ENCODE measurements at regions not wholly inside any gene's neighbourhood (a gene's known extent, or its start where the extent isn't known, plus 50 kb on each side); places are given as distances from the start of the nearest gene placed in this dataset.
"Not testable (repeated sequence)": the region's sequence is repeated elsewhere in the genome, so short reads cannot be mapped to it uniquely, and the experiment has no call there.

DNA sequence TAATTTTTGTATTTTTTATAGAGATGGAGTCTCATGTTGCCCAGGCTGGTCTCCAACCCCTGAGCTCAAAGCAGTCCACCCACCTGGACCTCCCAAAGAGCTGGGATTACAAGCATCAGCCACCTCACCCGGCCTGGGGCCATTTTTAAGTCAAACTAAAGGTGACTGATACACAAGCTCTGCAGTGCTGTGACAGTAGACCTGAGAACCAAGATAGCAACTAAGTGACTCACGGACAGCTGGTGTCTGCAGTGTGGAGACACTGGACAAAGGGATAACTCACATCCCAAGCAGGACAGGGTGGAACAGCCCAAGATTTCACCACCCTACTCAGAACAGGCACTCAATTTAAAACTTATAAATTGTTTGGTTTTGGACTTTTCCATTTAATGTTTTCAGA, 402.5 kb downstream of the CD83 start:
- TF ChIP-seq, protein P1, sequence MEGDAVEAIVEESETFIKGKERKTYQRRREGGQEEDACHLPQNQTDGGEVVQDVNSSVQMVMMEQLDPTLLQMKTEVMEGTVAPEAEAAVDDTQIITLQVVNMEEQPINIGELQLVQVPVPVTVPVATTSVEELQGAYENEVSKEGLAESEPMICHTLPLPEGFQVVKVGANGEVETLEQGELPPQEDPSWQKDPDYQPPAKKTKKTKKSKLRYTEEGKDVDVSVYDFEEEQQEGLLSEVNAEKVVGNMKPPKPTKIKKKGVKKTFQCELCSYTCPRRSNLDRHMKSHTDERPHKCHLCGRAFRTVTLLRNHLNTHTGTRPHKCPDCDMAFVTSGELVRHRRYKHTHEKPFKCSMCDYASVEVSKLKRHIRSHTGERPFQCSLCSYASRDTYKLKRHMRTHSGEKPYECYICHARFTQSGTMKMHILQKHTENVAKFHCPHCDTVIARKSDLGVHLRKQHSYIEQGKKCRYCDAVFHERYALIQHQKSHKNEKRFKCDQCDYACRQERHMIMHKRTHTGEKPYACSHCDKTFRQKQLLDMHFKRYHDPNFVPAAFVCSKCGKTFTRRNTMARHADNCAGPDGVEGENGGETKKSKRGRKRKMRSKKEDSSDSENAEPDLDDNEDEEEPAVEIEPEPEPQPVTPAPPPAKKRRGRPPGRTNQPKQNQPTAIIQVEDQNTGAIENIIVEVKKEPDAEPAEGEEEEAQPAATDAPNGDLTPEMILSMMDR (IDR thresholded peaks at IDR 0.05; ENCODE audit: unreplicated experiment), result no peak
- CTCF ChIA-PET, result no interaction called here
- Mint-ChIP-seq H3K27me3 (ENCODE audit: unreplicated experiment) (no peaks in the 10 kb centered on the region), H3K4me3 (ENCODE audit: low read depth, unreplicated experiment) (no peak overlapping the region), H3K27ac (ENCODE audit: unreplicated experiment) (no peak overlapping the region), H3K4me1 (ENCODE audit: low read depth, unreplicated experiment) (no peaks in the 10 kb centered on the region), H3K36me3 (ENCODE audit: insufficient read depth, unreplicated experiment) (no peaks in the 10 kb centered on the region), H3K9me3 (ENCODE audit: low read depth, unreplicated experiment) (no peaks in the 10 kb centered on the region)
- DNase-seq, result no peak
- intact Hi-C loops (cut with micrococcal nuclease; ENCODE audit: unreplicated experiment), result no loop called here
- BruUV-seq (replicated peaks), result no TSS peak

DNA sequence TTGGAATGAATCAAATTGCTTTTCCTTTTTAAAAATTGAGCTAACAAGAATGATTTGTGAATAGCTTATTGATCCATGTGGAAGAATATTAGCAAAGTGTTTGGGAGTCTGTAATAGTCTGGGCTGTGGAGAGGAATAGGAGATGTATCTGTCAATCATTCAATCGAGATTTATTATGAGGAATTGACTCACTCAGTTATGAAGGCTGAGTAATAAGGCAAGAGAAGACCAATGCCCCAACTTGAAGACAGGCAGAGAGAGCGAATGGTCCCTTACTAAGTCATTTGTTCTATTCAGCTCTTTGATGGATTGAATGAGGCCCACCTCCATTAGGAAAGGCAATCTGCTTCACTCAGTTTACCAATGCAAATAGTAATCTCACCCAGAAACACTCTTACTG, 403.0 kb downstream of the CD83 start:
- no peaks in the 10 kb centered on the region for H3K4me1 Mint-ChIP-seq (ENCODE audit: low read depth, unreplicated experiment)
- intact Hi-C loops (cut with micrococcal nuclease; ENCODE audit: unreplicated experiment), result no loop called here
- no peaks in the 10 kb centered on the region for H3K9me3 Mint-ChIP-seq (ENCODE audit: low read depth, unreplicated experiment)
- no peak overlapping the region for H3K27ac Mint-ChIP-seq (ENCODE audit: unreplicated experiment)
- no peaks in the 10 kb centered on the region for H3K36me3 Mint-ChIP-seq (ENCODE audit: insufficient read depth, unreplicated experiment)
- TF ChIP-seq, protein P1 (IDR thresholded peaks at IDR 0.05; ENCODE audit: unreplicated experiment), result no peak
- CTCF ChIA-PET, result no interaction called here
- H3K27me3 Mint-ChIP-seq (ENCODE audit: unreplicated experiment), result no peaks in the 10 kb centered on the region
- no peak for DNase-seq
- H3K4me3 Mint-ChIP-seq (ENCODE audit: low read depth, unreplicated experiment), result no peak overlapping the region
- no TSS peak for BruUV-seq (replicated peaks)

DNA sequence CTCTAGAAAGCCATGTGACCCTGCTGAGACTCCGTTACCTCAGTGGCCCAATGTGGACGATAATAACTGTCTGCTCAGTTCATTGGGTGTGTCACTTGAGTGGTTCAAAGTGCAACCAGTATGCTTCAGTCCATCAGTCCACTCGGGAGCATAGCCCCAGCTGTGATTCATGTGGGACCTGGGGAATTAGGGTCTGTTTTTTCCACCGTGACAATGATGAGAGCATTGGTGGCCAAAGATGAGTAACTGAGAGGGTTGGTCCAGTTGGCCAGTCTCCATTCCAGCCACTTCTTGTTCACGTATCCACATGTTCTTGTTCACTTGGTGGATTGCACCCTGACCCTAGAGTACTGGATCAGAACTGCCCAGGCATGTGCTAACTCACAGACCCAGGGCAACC, 403.6 kb downstream of the CD83 start:
- intact Hi-C loops (cut with micrococcal nuclease; ENCODE audit: unreplicated experiment), result no loop called here
- CTCF ChIA-PET, result no interaction called here
- BruUV-seq (replicated peaks), result no TSS peak
- DNase-seq, result no peak
- H3K9me3 Mint-ChIP-seq (ENCODE audit: low read depth, unreplicated experiment), result no peaks in the 10 kb centered on the region
- H3K27me3 Mint-ChIP-seq (ENCODE audit: unreplicated experiment), result no peaks in the 10 kb centered on the region
- H3K4me1 Mint-ChIP-seq (ENCODE audit: low read depth, unreplicated experiment), result no peaks in the 10 kb centered on the region
- TF ChIP-seq, protein P1 (IDR thresholded peaks at IDR 0.05; ENCODE audit: unreplicated experiment), result no peak
- no peaks in the 10 kb centered on the region for H3K36me3 Mint-ChIP-seq (ENCODE audit: insufficient read depth, unreplicated experiment)
- no peak overlapping the region for H3K27ac Mint-ChIP-seq (ENCODE audit: unreplicated experiment)
- no peak overlapping the region for H3K4me3 Mint-ChIP-seq (ENCODE audit: low read depth, unreplicated experiment)

DNA sequence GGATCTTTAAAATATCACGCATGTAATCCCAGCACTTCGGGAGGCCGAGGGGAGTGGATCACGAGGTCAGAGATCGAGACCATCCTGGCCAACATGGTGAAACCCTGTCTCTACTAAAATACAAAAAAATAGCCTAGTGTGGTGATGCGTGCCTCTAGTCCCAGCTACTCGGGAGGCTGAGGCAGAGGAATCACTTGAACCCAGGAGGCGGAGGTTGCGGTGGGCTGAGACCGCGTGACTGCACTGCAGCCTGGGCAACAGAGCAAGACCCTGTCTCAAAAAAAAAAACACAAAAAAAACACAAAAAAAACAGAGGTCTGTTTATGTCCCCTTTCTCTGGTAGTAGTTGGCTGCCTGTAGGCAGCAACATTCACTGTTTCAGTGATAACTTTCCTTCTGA, 404.3 kb downstream of the CD83 start:
- H3K27ac Mint-ChIP-seq (ENCODE audit: unreplicated experiment), result not testable (repeated sequence)

DNA sequence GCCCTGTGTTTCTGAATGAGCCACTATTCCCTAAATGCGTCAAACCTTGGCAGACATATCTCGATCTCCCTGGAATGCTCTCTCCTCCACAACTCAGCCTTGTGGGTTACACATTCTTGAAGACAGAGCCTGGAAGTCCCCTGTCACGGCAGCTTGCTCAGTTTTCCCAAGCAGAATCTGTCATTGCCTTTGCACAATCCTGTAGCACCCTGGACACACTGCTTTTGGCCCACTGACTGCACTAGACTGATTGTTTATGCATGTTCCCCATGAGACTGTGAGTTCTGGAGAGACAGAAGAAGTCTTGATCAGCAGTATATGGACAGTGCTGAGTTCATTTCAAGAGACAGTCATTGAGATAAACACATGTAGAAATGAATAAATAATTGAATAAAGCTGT, 406.7 kb downstream of the CD83 start:
- CTCF ChIA-PET, result no interaction called here
- TF ChIP-seq, protein P1 (IDR thresholded peaks at IDR 0.05; ENCODE audit: unreplicated experiment), result no peak
- intact Hi-C loops (cut with micrococcal nuclease; ENCODE audit: unreplicated experiment), result no loop called here
- no peak for DNase-seq
- no peak overlapping the region for H3K27ac Mint-ChIP-seq (ENCODE audit: unreplicated experiment)
- H3K27me3 Mint-ChIP-seq (ENCODE audit: unreplicated experiment), result no peaks in the 10 kb centered on the region
- no peak overlapping the region for H3K4me3 Mint-ChIP-seq (ENCODE audit: low read depth, unreplicated experiment)
- no peaks in the 10 kb centered on the region for H3K36me3 Mint-ChIP-seq (ENCODE audit: insufficient read depth, unreplicated experiment)
- BruUV-seq (replicated peaks), result no TSS peak
- H3K9me3 Mint-ChIP-seq (ENCODE audit: low read depth, unreplicated experiment), result peaks cover 2% of the 10 kb centered on the region
- H3K4me1 Mint-ChIP-seq (ENCODE audit: low read depth, unreplicated experiment), result no peaks in the 10 kb centered on the region

More for the DNA sequence above, 404.3 kb downstream of the CD83 start:
- H3K36me3 Mint-ChIP-seq (ENCODE audit: insufficient read depth, unreplicated experiment); intact Hi-C loops (cut with micrococcal nuclease; ENCODE audit: unreplicated experiment); H3K4me3 Mint-ChIP-seq (ENCODE audit: low read depth, unreplicated experiment); CTCF ChIA-PET; BruUV-seq (replicated peaks); H3K27me3 Mint-ChIP-seq (ENCODE audit: unreplicated experiment); H3K9me3 Mint-ChIP-seq (ENCODE audit: low read depth, unreplicated experiment); H3K4me1 Mint-ChIP-seq (ENCODE audit: low read depth, unreplicated experiment); DNase-seq: not testable (repeated sequence)
